ENCODE measurements at regions not wholly inside any gene's neighbourhood (a gene's known extent, or its start where the extent isn't known, plus 50 kb on each side); places are given as distances from the start of the nearest gene placed in this dataset.

DNA sequence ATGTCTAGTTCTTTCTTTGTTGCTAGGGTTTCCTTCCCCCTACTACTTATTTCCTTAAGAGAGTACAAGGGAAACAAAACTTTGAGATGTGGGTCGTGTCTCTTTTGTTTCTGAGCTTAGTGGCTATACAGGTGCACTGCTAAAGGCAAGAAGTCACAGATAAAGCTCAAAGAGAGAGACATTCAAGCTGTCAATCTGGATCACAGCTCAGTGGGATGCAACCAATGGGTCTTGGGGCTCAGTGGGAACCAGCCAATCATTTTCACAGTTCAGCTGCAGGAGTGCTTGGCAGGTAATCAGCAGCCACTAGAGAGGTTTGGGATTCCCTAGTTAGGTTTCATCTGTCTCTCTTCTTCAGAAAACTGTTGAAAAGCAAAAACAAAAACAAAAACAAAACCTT is 135.4 kb upstream of the SGCD start:
- ChIA-PET CTCF (ENCODE audit: partially characterized antibody) (no interaction called here), POLR2A (ENCODE audit: partially characterized antibody) (no interaction called here)
- Histone ChIP-seq H2BK20ac (ENCODE audit: low read length) (no peak overlapping the region), H4K91ac (replicated peaks; ENCODE audit: insufficient read length, low read length) (no peak overlapping the region), H3K4me1 (replicated peaks in 1 of 4; ENCODE audit: control insufficient read depth in 3 of 4, insufficient read depth in 4 of 4, low read length in 3 of 4) (no peaks in the 10 kb centered on the region), H3K27me3 (replicated peaks in 1 of 4; ENCODE audit: control insufficient read depth in 3 of 4, extremely low read depth in 1 of 4, insufficient read depth in 3 of 4, low read length in 3 of 4) (no peaks in the 10 kb centered on the region), H3K4ac (replicated peaks; ENCODE audit: insufficient read length, low read depth, low read length) (no peak overlapping the region), H2BK120ac (replicated peaks; ENCODE audit: low read depth, low read length) (no peak overlapping the region), H2BK15ac (ENCODE audit: low read length) (no peak overlapping the region), H2BK12ac (ENCODE audit: low read depth, low read length) (no peak overlapping the region), H4K8ac (ENCODE audit: extremely low read depth, insufficient read depth, low read length) (no peak overlapping the region), H2AK5ac (ENCODE audit: low read depth, low read length) (no peak overlapping the region), H3K23ac (ENCODE audit: insufficient read length) (no peak overlapping the region), H3K79me1 (ENCODE audit: low read depth, low read length) (no peaks in the 10 kb centered on the region), H3K9ac (replicated peaks in 1 of 4; ENCODE audit: extremely low read depth in 1 of 4, low read depth in 3 of 4, low read length in 3 of 4) (no peak overlapping the region), H3K23me2 (ENCODE audit: low read depth, low read length) (no peaks in the 10 kb centered on the region), H3K27ac (ENCODE audit: low read depth, low read length) (no peak overlapping the region), H4K20me1 (replicated peaks in 1 of 2; ENCODE audit: control insufficient read depth in 1 of 2, insufficient read depth in 2 of 2, low read length in 2 of 2) (no peaks in the 10 kb centered on the region), H3K9me3 (ENCODE audit: insufficient read depth in 2 of 2, low read depth in 1 of 2, low read length in 1 of 2) (no peaks in the 10 kb centered on the region), H3K18ac (ENCODE audit: extremely low read depth, low read length) (no peak overlapping the region), H3K14ac (ENCODE audit: insufficient read length) (no peak overlapping the region), H3K4me3 (ENCODE audit: extremely low read depth in 1 of 4, insufficient read depth in 2 of 4, low read depth in 3 of 4, low read length in 4 of 4) (no peak overlapping the region), H3K56ac (replicated peaks; ENCODE audit: insufficient read length, low read depth, low read length) (no peak overlapping the region), H2AFZ (ENCODE audit: low read length) (no peak overlapping the region), H3K79me2 (ENCODE audit: control insufficient read depth in 1 of 2, insufficient read depth in 2 of 2, low read length in 2 of 2) (no peaks in the 10 kb centered on the region), H3K36me3 (ENCODE audit: control insufficient read depth in 2 of 4, insufficient read depth in 4 of 4, low read length in 3 of 4) (no peaks in the 10 kb centered on the region), H3K4me2 (ENCODE audit: insufficient read depth in 1 of 2, low read depth in 2 of 2, low read length in 2 of 2) (no peak overlapping the region), H4K5ac (ENCODE audit: insufficient read length, low read depth, low read length) (no peak overlapping the region), H2BK5ac (ENCODE audit: low read depth, low read length) (no peak overlapping the region)
- FAIRE-seq: no peak
- DNase-seq (ENCODE audit: low read depth in 1 of 2, low spot score in 2 of 2): no peak
- TF ChIP-seq SP1 (IDR thresholded peaks at IDR 0.05; ENCODE audit: low read depth, low read length): no peak
- no peak for TF ChIP-seq POLR2A (IDR thresholded peaks at IDR 0.05; ENCODE audit: control extremely low read depth in 1 of 2, low read depth in 2 of 2, low read length in 2 of 2)
- no peak for TF ChIP-seq RAD21 (IDR thresholded peaks at IDR 0.05 in 1 of 2, conservative IDR thresholded peaks at IDR 0.05 in 1 of 2; ENCODE audit: low read depth in 2 of 2, low read length in 2 of 2)
- no peak for TF ChIP-seq JUN (IDR thresholded peaks at IDR 0.05; ENCODE audit: low read depth, low read length)
- no peak for TF ChIP-seq EZH2 (IDR thresholded peaks at IDR 0.05; ENCODE audit: low read depth, low read length, severe bottlenecking)
- no peak for TF ChIP-seq SUZ12 (IDR thresholded peaks at IDR 0.05; ENCODE audit: low read length)
- TF ChIP-seq RXRA (IDR thresholded peaks at IDR 0.05; ENCODE audit: insufficient read depth, low read depth, low read length): no peak
- TF ChIP-seq TCF12 (IDR thresholded peaks at IDR 0.05; ENCODE audit: low read depth, low read length): no peak
- TF ChIP-seq GTF2F1 (IDR thresholded peaks at IDR 0.05; ENCODE audit: borderline replicate concordance, low read depth, low read length): no peak
- no peak for TF ChIP-seq CREB1 (IDR thresholded peaks at IDR 0.05)
- 86% methylated on average over 1 of the region's 1 CpG; no CpG with 5 or more reads in 1 of the 2 experiments for WGBS, 2 experiments (ENCODE audit: extremely low coverage in 1 of 2, insufficient coverage in 1 of 2, insufficient read length in 1 of 2, insufficient replicate concordance in 2 of 2, low coverage in 1 of 2, low lambda C conversion rate in 2 of 2, missing lambda C conversion rate in 1 of 2)

Data from H1 (cell line).